Breast epithelium (tissue), 3 donors: ENCODE measurements at regions not wholly inside any gene's neighbourhood (a gene's known extent, or its start where the extent isn't known, plus 50 kb on each side); places are given as distances from the start of the nearest gene placed in this dataset.
"Not testable (repeated sequence)": the region's sequence is repeated elsewhere in the genome, so short reads cannot be mapped to it uniquely, and the experiment has no call there.

Source experiments
- POLR2AphosphoS5 ChIP-seq, 3 donors: sonication (generic); formaldehyde crosslinking; IDR thresholded peaks; one replicate each; pipeline ENCODE4 v1.6.1; 2017; ENCODE audit warnings: antibody characterized with exemption in 3 of 3
- TF ChIP-seq, protein P1 (sequence below), 3 donors: fragments of 450-650 bp; IDR thresholded peaks; one replicate each; pipeline ENCODE4 v1.5.1; 2016 to 2017; ENCODE audit warnings: antibody characterized with exemption in 3 of 3, mild to moderate bottlenecking in 3 of 3, moderate library complexity in 3 of 3

DNA sequence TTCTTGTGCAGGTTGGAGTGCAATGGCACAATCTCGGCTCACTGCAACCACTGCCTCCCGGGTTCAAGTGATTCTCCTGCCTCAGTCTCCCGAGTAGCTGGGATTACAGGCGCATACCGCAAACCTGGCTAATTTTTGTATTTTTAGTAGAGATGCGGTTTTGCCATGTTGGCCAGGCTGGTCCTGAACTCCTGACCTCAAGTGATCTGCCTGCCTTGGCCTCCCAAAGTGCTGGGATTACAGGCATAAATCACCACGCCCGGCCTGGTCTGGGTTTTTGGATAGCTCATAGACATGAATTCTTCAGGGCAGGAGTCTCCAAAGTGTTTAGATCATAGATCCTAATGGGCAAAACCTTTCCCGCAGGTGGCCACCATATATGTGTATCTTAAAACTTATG is 162.0 kb downstream of the OR4M2 start:
- not testable (repeated sequence) for TF ChIP-seq POLR2AphosphoS5 (IDR thresholded peaks at IDR 0.05)
- TF ChIP-seq, protein P1, sequence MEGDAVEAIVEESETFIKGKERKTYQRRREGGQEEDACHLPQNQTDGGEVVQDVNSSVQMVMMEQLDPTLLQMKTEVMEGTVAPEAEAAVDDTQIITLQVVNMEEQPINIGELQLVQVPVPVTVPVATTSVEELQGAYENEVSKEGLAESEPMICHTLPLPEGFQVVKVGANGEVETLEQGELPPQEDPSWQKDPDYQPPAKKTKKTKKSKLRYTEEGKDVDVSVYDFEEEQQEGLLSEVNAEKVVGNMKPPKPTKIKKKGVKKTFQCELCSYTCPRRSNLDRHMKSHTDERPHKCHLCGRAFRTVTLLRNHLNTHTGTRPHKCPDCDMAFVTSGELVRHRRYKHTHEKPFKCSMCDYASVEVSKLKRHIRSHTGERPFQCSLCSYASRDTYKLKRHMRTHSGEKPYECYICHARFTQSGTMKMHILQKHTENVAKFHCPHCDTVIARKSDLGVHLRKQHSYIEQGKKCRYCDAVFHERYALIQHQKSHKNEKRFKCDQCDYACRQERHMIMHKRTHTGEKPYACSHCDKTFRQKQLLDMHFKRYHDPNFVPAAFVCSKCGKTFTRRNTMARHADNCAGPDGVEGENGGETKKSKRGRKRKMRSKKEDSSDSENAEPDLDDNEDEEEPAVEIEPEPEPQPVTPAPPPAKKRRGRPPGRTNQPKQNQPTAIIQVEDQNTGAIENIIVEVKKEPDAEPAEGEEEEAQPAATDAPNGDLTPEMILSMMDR (IDR thresholded peaks at IDR 0.05), result not testable (repeated sequence)
